ENCODE measurements at regions not wholly inside any gene's neighbourhood (a gene's known extent, or its start where the extent isn't known, plus 50 kb on each side); places are given as distances from the start of the nearest gene placed in this dataset.

DNA sequence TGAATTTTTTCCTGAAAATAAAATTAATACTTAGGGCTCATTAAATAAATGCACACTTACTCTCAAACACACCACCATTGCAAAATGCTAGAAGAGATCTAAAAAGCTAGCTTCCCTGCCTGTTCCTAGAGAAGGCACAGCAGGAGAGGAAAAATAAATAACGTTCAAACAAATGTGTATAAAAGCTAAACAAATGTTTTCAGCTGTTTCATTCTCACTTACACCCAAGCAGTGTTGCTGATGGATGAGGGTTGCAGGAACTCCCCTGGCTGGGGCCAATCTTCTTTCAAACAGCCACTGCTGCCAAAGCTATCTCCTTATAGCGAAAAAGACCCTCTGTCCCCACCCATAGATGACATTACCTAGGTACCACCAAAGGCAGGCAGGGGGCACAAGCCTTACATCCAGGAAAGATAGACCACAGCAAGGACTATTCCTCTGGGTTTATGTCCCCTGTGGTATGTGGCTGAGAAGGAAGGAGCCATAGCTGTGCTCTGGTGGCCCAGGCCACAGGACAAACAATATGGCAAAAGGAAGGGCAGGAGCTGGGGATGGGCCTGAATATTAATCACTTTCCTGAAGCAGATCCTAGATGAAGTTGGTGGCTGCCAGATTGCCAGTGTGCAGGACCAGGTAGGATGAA lies 214.6 kb downstream of the TTC32 start:
- ChIA-PET CTCF (interaction anchor here (0.9 to 1.3 kb wide), 2 partner anchors 13 to 54 kb away, joined by 3 read pairs; no protein-coding TSS in a partner anchor), POLR2A (no interaction called here)
- DNase-seq (ENCODE audit: low read depth) = no peak
- H3K27me3 ChIP-seq (ENCODE audit: control insufficient read depth, insufficient read depth, low read length) = no peaks in the 10 kb centered on the region; the same call in 1 of the 2 replicates
- TF ChIP-seq, protein P1, sequence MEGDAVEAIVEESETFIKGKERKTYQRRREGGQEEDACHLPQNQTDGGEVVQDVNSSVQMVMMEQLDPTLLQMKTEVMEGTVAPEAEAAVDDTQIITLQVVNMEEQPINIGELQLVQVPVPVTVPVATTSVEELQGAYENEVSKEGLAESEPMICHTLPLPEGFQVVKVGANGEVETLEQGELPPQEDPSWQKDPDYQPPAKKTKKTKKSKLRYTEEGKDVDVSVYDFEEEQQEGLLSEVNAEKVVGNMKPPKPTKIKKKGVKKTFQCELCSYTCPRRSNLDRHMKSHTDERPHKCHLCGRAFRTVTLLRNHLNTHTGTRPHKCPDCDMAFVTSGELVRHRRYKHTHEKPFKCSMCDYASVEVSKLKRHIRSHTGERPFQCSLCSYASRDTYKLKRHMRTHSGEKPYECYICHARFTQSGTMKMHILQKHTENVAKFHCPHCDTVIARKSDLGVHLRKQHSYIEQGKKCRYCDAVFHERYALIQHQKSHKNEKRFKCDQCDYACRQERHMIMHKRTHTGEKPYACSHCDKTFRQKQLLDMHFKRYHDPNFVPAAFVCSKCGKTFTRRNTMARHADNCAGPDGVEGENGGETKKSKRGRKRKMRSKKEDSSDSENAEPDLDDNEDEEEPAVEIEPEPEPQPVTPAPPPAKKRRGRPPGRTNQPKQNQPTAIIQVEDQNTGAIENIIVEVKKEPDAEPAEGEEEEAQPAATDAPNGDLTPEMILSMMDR (IDR thresholded peaks at IDR 0.05; ENCODE audit: insufficient read depth, low read depth, low read length) = no peak
- H3K36me3 ChIP-seq (ENCODE audit: control insufficient read depth, insufficient read depth, low read length) = no peaks in the 10 kb centered on the region
- no peak overlapping the region for H3K4me3 ChIP-seq (ENCODE audit: low read depth, low read length)

DNA sequence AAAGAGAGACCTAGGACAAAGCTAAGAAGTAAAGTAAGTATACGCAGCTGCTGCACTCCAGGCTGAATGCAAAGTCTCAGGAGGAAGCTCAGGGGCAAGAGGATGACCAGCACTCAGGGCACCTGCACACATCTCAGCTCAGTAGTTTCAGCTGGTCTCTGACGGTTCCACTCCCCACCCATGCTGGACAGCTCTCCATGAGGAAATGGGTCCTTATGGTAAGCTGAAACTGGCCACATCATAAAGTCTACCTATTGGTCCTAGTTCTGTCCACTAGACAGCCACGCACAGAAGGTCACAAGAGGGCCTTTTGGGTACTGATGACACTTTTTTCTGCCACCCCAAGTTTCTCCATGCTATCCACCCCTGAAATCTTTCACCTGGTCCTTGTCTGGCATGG lies 215.3 kb downstream of the TTC32 start:
- Histone ChIP-seq H3K36me3 (ENCODE audit: control insufficient read depth, insufficient read depth, low read length) (no peaks in the 10 kb centered on the region), H3K27me3 (ENCODE audit: control insufficient read depth, insufficient read depth, low read length) (no peaks in the 10 kb centered on the region; the same call in none of the 2 replicates), H3K4me3 (ENCODE audit: low read depth, low read length) (no peak overlapping the region)
- DNase-seq (ENCODE audit: low read depth) = no peak
- CTCF ChIA-PET = interaction anchor here (0.6 to 1.3 kb wide), 2 partner anchors 12 to 21 kb away, joined by 3 read pairs; no protein-coding TSS in a partner anchor
- POLR2A ChIA-PET = no interaction called here
- TF ChIP-seq, protein P1 (IDR thresholded peaks at IDR 0.05; ENCODE audit: insufficient read depth, low read depth, low read length) = no peak

DNA sequence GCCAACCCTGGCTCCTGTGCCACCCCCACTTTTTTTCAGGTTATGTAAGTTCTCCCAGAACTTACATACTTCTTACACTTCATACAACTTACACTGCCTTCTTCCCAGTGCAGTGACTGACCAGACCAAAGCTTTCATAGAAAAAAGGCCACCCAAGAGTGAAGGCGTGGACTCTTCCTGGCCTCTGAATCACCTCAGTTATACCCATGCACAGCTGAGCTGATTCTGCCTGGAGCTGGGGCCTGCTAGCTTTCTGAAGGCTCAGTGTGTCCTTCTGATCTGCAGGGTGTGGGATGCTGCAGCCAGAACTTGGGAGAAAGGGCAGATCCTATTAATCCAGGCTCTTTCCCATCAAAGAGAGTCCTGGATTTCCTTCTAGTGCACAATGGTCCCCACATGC lies 216.1 kb downstream of the TTC32 start:
- H3K4me3 ChIP-seq (ENCODE audit: low read depth, low read length) = no peak overlapping the region
- DNase-seq (ENCODE audit: low read depth) = no peak
- ChIA-PET POLR2A (no interaction called here), CTCF (no interaction called here)
- TF ChIP-seq, protein P1 (IDR thresholded peaks at IDR 0.05; ENCODE audit: insufficient read depth, low read depth, low read length) = no peak
- no peaks in the 10 kb centered on the region; the same call in none of the 2 replicates for H3K27me3 ChIP-seq (ENCODE audit: control insufficient read depth, insufficient read depth, low read length)
- H3K36me3 ChIP-seq (ENCODE audit: control insufficient read depth, insufficient read depth, low read length) = no peaks in the 10 kb centered on the region

DNA sequence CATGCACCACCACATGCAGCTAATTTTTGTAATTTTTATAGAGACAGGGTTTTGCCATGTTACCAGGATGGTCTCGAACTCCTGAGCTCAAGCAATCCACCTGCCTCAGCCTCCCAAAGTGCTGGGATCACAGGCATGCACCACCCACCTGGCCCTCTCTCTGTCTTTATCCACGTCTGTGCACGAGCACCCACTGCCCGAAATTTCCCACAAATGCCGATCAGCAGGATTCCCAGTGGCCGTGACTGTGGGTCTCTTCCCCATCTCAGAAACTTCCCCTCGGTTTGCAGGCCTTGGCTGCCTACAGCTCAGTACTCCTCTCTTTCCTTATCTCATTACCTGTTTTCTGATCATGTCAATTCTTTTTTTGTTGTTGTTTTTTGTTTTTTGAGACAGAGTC lies 217.3 kb downstream of the TTC32 start:
- ChIA-PET CTCF (interaction anchor here (1.5 kb wide), 1 partner anchor 13 kb away, joined by 5 read pairs; no protein-coding TSS in a partner anchor), POLR2A (no interaction called here)

DNA sequence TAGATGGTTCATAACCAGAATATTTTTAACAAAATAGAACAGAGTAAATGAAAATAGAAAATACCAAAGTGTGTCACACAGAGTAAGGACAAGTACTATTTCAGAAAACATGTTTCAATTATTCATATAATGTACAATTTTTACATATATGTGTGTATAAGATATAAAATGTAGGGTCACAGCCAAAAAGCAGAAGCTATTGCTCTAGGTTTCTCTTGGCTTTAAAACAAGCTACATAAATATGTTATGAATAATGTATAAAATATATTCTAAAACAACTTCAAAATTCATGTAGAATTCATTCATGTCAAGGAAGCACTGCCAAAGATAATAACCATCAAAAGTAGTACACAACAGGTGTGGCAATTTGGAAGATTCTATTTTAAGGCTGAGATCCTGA lies 218.2 kb downstream of the TTC32 start:
- CTCF ChIA-PET = interaction anchor here (1.5 kb wide), 1 partner anchor 14 kb away, joined by 5 read pairs; no protein-coding TSS in a partner anchor
- POLR2A ChIA-PET = no interaction called here
- TF ChIP-seq, protein P1 (IDR thresholded peaks at IDR 0.05; ENCODE audit: insufficient read depth, low read depth, low read length) = no peak
- Histone ChIP-seq H3K4me3 (ENCODE audit: low read depth, low read length) (no peak overlapping the region), H3K36me3 (ENCODE audit: control insufficient read depth, insufficient read depth, low read length) (no peaks in the 10 kb centered on the region), H3K27me3 (ENCODE audit: control insufficient read depth, insufficient read depth, low read length) (peaks cover 8% of the 10 kb centered on the region)
- no peak for DNase-seq (ENCODE audit: low read depth)

More for the DNA sequence above, 217.3 kb downstream of the TTC32 start:
- Histone ChIP-seq H3K36me3 (ENCODE audit: control insufficient read depth, insufficient read depth, low read length) (no peaks in the 10 kb centered on the region), H3K4me3 (ENCODE audit: low read depth, low read length) (no peak overlapping the region), H3K27me3 (ENCODE audit: control insufficient read depth, insufficient read depth, low read length) (peaks cover 6% of the 10 kb centered on the region)
- DNase-seq (ENCODE audit: low read depth) = no peak
- TF ChIP-seq, protein P1 (IDR thresholded peaks at IDR 0.05; ENCODE audit: insufficient read depth, low read depth, low read length) = no peak
